HG02885 (cell line): ENCODE measurements at regions not wholly inside any gene's neighbourhood (a gene's known extent, or its start where the extent isn't known, plus 50 kb on each side); places are given as distances from the start of the nearest gene placed in this dataset.
"Not testable (repeated sequence)": the region's sequence is repeated elsewhere in the genome, so short reads cannot be mapped to it uniquely, and the experiment has no call there.

Experiments
- ATAC-seq: cut with Tn5 transposase; IDR thresholded peaks from one replicate; pipeline ENCODE4 v1.9.1; 2021; ENCODE audit warnings: mild to moderate bottlenecking; ENCODE audit not compliant: unreplicated experiment, poor library complexity

DNA sequence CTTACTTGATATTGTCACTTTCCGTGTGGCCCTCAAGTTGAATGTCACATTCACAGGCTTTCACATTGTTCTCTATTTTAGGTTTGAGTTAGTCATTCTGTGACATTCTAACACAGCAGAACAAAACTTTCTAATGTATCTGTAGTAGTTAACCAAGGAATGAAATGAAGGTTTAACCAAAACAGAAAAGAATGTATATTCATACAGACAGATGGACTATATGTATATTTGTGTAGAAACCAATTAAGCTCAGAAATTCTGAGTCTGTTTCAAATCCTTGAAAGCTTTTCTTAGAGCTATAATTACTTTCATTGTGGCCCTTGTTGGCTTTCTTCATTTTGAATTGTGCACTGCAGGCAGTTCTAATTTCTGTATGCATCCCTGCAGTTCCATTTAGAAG, 654.7 kb downstream of the LRRC70 start:
- ATAC-seq, result no peak

DNA sequence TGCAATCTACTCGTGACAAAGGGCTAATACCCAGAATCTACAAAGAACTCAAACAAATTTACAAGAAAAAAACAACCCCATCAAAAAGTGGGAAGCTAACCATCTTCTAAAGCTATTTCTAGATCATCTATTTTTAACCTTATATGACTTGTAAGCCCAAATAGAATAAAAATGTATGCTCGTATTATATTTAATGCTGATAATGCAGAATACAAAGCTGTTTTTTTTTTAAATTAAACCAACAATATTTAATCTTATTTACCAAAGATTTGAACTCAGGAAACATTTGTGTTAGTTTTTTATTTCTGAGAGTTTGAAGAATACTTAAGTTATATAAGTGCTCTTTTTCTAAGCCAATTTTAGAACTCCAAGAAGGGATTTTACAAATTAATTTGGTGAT, 652.1 kb downstream of the LRRC70 start:
- no peak for ATAC-seq

DNA sequence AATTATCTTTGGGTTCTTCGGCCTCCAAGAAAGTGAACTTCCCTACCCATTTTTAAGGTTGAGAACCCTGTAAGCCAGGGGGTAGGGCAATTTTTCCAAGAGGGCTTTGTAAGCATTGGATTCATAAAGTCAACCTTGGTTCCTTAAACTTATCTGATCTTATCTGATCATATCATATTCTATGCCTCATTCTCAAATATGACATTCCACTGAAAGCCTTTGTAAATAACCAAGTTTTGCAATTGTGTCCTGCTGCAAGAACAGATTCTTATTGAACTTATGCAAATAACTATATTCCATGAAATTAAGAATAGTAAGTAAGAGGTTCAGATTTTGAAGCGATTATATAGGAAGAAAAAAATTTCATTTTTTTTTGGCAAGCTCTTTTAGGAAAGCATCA, 649.5 kb downstream of the LRRC70 start:
- no peak for ATAC-seq

DNA sequence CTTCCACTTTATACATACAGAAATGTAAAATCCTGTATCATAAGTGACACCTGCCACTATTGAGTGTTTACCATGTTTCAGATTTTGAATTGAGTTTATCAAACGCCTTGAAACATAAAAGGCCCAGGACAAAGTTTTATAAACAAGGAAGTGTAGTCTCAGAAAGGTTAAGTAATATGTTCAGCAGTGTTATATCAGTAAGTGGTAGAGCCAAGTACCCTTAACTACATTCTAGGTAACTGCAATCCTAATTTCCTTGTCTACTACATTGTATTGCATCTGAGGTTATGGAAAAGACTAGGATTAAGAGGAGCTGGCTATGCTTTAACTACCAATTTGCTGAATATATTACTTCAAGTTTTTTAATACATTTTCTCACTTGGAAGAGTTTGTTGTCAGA, 641.6 kb downstream of the LRRC70 start:
- ATAC-seq, result no peak

DNA sequence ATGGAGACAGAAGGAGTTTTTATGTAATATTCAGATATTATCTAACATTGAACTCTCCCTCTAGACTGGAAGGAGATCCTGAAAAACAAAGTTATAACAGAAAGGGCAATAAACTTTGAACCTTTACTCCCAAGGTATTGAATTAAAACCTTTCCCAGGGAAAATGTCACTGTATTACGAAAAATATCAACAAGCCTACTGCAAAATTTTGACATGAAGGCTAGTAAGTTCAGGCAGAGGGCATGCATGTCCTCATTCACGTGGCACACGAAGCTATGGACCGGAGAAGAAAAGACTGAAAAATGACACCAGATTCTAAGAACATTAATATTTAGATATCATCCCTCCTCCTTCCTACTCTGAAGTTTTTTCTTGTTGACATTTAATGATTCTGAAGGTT, 638.8 kb downstream of the LRRC70 start:
- ATAC-seq, result no peak

DNA sequence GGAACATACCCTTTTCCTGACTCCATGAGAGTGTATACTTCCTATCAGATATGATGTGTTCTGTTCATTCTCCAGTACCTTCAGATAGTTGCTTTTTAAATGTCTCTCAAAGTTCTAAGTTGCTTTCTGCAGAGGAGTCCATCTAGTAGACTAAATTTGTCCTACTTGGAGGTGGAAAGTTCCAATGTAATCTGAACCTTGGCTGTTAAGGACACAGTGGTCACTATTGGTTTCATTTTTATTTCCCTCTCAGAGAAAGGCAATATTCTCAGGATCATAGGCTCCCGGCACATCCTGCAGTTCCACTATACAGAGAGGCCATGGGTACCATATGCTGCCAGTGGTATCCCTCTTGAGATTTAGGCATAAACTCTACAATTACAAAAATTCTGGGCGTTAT, 634.6 kb downstream of the LRRC70 start:
- ATAC-seq, result no peak

DNA sequence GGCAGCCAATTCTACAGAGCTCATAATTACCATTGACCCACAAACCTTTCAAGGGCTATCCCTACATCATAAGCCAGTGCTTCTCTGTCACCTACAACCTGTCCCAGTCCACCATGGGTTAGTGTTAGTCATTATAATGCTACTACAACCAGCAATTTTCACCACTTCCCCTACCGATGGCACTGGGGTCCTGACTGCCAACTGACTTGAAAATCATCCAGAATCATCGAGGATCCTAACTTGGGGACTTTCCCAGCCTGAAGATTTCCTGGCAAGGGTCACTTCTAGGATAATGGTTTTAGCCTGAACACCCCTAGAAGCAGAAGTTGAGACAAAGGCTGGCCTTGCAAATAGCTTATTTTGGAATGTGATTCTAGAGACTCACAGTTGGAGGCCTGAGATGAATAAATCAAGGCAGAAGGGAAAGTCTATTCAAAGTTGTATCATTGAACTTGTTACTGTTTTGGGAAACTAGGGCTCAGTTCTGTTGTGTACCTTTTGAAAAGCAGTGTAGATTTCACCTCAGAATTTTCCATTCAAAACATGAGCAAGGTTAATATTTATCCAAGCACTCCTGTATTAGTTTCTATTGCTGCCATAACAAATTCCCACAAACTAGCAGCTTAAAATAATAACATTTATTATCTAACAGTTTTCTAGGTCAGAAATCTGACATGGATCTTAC, 633.0 kb downstream of the LRRC70 start:
- ATAC-seq, result no peak

DNA sequence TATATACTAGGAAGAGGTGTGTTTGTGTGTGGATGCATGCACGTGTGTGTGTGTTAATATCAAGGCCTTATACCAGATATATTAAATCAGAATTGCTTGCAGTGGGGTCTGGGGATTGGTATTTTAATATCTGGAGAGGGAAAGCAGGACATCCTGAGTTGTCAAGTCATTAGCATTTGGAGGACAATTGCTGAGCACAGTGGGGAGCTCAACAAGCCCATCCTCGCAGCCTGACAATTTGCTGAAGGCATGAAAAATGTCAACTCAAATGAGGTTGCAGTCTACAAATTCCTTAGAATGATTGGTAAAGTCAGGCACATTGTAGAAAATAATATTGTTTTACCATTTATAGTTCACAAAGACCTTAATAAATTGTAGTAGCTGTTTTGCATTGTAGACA, 627.4 kb downstream of the LRRC70 start:
- no peak for ATAC-seq

DNA sequence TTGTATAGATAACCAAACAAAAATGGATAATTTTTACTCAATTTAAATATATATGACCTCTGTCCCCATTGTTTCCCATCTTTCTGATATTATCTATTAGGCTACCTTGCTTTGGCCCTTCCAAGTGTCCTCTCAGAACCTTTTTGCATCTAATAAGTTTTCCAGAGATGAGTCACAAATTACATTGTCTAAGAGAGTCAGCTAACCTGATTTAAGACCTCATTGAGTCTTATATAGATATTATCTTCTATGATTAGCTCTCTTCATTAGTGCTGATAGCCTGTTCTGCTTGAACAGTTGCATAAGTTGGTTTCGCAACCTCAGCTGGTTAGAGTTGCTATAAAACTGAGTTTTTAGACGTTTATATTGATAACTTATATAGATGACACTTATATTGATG, 623.1 kb downstream of the LRRC70 start:
- no peak for ATAC-seq

DNA sequence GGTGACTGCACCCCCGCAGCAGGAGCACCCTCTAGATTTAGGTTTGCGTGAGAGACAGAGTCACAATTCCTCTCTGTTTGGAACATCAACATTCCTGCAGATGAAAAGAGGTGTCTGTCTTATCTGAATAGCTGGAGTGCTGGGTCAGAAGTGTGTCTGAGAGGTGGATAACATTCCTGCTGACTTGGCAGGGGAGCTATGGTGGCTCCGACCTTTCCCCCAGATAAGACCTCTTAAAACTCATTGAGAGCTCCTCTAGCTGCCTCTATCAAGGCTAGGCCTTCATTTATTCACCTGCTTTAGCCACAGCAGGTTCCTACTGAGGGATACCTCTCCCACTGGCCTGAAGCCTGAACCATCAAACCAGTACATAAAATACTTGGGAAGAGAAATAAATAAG, 615.5 kb downstream of the LRRC70 start:
- no peak for ATAC-seq

DNA sequence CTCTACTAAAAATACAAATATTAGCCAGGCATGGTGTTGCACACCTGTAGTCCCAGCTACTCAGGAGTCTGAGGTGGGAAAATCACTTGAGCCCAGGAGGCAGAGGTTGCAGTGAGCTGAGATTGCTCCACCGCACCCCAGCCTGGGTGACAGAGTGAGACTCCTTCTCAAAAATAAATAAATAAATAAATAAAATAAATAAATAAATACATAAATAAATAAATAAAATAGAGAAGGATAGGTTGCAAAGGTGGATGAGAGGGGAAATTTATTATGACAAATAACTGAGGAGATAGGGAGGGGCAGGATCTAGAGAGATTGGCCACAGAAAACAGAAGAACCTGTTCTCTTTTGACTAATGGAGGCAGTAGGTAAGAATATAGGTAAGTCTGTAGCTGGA, 601.6 kb downstream of the LRRC70 start:
- not testable (repeated sequence) for ATAC-seq

DNA sequence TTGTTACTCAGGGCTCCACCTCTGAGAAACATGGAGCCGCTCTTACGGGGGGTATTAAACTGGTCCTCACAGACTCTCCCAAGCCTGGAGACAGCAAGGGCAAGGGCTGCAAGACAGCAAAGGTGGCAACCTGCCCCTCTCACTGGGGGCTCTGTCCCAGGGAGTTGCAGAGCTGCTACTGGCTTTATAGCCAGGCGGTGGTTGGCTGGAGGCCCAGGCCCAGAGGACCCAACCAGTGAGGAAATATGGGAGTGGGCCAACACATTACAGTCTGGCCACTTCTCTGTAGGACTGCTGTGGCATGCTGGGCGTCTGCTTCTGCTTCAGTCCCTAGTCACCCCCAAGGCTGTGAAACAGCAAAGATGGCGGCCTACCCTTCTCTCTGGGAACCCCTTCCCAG, 597.2 kb downstream of the LRRC70 start:
- no peak for ATAC-seq

DNA sequence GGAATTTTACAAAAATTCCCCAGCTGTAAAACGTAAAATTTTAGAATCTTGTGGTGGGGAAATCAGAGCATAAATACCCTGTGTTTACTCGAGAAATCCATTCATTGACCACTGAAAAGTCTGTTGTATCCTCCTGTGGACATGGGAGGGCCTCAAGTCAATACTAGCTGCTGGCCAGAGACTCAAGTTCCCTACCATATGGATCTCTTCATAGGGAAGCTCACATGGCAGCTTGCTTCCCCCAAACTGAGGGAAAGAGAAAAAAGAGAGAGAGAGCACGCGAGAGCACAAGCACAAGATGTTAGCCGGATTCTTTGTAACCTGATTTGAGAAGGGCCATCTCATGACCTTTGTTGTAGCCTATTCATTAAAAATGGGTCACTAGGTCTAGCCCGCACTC, 591.9 kb downstream of the LRRC70 start:
- no peak for ATAC-seq

DNA sequence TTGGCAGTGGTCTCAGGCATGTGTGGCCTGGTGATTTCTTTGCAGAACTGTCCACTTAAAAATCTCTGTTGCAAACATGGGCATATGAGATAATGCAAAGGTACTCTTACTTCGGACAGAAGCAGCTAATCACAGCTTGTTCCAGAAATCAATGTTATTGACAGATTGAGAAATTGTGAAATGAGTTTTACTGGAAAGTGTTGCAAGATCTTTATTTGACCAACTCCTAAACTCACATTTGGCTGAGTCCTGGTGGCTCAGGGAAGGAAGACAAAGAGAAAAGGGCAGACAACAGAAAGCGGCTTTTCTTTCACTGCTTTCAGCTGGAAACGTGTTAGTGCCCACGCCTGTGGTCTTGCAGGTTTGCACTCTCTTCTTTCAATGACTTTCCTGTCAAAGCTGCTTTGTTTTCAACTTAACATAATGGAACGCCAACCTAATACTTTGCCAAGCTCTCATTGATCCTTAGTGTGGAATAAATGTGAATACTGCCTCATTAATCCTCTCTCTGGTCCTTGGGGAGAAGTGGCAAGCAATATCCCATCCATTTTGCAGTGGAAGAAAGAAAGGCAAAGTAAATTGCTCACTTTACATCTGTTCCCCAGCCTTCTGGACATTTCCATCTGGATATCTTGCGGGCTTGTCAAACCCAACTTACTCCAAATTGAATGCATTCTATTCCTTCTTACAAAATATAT, 586.4 kb downstream of the LRRC70 start:
- ATAC-seq, result no peak

DNA sequence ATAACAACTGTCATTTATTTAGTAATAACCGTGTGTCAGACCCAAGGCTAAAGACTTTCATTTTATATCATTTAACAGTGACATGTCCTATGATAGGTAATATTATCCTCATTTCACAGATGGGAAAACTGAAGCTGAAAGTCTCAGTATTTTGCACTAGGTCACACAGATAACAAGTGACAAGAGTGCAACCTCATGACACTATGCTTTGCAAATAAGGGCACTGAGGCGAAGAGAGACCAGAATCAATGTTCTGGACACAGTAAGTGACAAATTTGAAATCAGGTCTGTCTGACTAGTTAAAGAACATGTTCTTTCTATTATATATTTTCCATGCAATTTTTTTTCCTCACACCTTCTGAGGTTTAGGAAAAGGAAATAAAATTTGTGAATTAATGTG, 585.7 kb downstream of the LRRC70 start:
- no peak for ATAC-seq

DNA sequence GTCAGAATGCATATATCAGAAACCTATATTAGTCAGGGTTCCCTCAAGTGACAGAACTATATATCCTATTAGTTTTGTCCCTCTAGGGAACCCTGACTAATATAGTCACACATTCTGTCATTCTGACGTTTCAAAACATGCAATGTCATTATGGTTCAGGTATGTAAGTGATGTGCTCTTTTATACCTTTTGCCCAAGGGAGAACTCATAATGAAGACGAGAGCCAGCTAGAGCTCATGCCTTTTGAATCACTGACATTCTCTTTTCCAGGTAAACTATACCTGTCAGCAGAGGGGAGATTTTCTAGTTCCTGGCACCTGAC, 576.7 kb downstream of the LRRC70 start:
- no peak for ATAC-seq

DNA sequence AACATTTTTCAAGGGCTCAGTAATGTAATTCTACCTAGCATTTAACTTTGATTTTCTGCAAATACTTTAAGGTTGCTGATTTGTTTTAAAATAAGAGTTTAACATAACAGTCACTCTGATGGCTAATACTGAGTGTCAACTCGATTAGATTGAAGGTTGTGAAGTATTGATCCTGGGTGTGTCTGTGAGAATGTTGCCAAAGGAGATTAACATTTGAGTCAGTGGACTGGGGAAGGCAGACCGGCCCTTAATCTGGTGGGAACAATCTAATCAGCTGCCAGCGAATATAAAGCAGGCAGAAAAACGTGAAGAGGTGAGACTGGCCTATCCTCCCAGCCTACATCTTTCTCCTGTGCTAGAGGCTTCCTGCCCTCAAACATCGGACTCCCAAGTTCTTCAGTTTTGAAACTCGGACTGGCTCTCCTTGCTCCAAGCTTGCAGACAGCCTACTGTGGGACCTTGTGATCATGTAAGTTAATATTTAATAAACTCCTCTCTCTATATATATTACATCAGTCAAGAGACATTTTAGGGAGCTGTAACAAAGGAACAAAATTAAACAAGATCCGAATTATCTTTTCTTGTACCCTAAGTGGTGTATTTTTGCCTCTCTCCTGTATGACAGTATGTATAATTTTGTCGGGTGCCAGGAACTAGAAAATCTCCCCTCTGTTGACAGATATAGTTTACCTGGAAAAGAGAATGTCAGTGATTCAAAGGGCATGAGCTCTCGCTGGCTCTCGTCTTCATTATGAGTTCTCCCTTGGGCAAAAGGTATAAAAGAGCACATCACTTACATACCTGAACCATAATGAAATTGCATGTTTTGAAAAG, 576.1 kb downstream of the LRRC70 start:
- ATAC-seq, result no peak

DNA sequence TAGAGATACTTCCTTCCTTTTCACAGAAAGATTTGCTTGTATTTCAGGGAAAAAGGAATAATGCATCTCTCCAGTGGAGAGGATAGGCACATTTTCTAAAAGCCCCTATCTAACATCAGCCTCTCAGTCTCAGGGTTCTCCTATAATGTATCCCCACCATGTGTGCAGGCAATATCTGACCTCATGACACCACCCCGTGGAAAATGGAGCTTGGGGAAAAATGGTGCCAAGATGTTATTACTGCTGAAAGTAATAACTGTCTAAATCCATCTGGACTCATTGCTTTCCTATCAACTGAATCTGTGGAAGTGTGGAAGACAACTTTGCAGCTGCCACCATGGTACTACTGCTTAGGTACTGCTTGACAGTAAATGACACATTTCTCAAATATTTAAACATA, 574.3 kb downstream of the LRRC70 start:
- ATAC-seq, result no peak

DNA sequence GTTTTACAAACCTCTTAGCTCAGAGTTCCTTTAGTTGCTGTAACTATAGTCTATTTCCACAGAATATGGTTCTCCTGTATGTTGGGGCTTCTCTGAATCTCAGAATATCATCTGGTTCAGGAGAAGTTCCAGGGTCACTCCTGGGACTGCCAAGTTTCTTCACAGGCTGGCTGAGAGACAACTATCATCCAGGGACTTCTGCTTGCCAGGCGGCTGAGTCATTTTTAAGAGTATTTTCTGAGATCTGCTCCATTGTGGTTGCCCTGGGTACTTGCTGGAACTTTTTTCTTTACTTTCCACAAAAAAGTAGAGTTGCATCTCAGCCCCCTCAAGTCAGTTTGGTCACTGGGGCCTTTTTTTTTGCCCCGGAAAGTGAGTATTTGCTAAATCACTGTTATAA, 566.5 kb downstream of the LRRC70 start:
- ATAC-seq, result no peak

DNA sequence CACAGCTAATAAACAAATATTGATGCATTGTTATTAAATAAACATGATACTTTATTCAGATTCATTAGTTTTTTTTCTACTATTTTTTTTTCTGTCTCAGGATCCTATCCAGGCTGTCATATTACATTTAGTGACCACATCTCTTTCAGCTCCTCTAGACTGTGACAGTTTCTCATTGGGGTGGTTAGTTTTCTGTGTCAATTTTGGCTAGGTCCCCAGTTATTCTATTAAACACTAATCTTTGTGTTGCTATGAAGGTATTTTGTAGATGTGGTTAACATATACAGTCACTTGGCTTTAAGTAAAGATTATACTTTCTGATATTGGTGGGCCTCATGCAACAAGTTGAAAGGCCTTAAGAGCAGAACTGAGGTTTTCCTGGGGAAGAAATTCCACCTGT, 563.0 kb downstream of the LRRC70 start:
- no peak for ATAC-seq

DNA sequence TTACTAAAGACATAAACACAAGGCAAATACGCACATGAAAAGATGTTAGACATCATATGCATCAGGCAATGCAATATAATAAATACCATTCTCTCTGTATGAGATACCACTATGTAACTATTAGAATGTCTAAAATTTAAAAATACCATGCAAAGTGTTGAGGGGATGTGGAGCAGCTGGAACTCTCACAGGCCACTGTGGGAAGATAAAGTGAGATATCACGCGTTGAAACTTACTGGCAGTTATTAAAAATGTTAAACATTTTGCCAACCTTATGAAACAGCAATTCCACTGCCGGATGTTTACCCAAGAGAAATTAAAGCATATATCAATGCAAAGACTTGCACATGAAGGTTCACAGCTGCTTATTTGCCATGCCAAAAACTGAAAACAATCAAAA, 556.7 kb downstream of the LRRC70 start:
- no peak for ATAC-seq
